ENCODE measurements at regions not wholly inside any gene's neighbourhood (a gene's known extent, or its start where the extent isn't known, plus 50 kb on each side); places are given as distances from the start of the nearest gene placed in this dataset.
"Not testable (repeated sequence)": the region's sequence is repeated elsewhere in the genome, so short reads cannot be mapped to it uniquely, and the experiment has no call there.

DNA sequence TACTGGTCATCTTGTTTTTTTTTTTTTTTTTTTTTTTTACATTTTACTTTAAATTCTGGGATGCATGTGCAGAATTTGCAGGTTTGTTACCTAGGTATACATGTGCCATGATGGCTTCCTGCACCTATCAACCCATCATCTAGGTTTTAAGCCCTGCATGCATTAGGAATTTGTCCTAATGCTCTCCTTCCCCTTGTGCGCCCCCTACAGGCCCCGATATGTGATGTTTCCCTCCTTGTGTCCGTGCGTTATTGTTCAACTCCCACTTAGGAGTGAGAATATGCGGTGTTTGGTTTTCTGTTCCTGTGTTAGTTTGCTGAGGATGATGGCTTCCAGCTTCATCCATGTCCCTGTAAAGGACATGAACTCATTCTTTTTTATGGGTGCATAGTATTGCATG lies 249.6 kb upstream of the SLC16A7 start:
- H3K9me3 ChIP-seq (ENCODE audit: low read length); H3K36me3 ChIP-seq (ENCODE audit: insufficient read depth, low read length); H3K9me2 ChIP-seq (ENCODE audit: low read depth, low read length); H3K4me3 ChIP-seq (ENCODE audit: low read depth, low read length, poor library complexity, severe bottlenecking); H3F3A ChIP-seq (ENCODE audit: insufficient read depth, low read length); H3K27me3 ChIP-seq (ENCODE audit: insufficient read depth, low read length); H3K9ac ChIP-seq (ENCODE audit: low read length); H3K4me1 ChIP-seq (ENCODE audit: insufficient read depth, low read length, severe bottlenecking); H3K79me2 ChIP-seq (ENCODE audit: insufficient read depth, low read length); H3K27ac ChIP-seq (ENCODE audit: low read depth, low read length, poor library complexity, severe bottlenecking); H2AFZ ChIP-seq (ENCODE audit: low read length); H4K20me1 ChIP-seq (ENCODE audit: insufficient read depth, low read length); H3K4me2 ChIP-seq (ENCODE audit: low read length): not testable (repeated sequence)
- peak; percentile 59 for TF ChIP-seq CTCF (IDR thresholded peaks at IDR 0.05; ENCODE audit: low read length)

DNA sequence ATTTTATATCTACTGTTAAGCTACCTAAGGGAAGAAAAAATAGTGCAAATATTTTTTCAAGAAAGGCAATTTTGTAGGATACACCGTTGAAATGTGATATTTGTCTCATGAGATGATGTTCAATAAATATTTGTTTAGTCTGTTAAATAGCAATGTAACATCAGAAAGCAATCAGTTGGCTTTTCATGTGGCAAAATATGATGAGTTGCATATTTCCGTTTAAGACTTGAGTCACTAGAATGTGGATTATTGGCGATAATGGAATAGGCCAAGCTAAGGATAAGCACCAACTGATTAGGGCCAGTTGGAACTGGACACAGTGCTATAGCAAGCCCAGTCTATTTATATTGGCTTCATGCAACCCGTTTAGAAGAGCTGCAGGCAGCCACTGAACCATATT lies 250.4 kb upstream of the SLC16A7 start:
- Histone ChIP-seq H2AFZ (ENCODE audit: low read length) (no peak overlapping the region), H3K9me2 (ENCODE audit: low read depth, low read length) (0 out of 2 replicates have a peak, but pooled peaks cover 4% of the 10 kb centered on the region), H3K27me3 (ENCODE audit: insufficient read depth, low read length) (no peaks in the 10 kb centered on the region), H3K9ac (ENCODE audit: low read length) (no peak overlapping the region), H3K27ac (ENCODE audit: low read depth, low read length, poor library complexity, severe bottlenecking) (no peak overlapping the region), H3K4me3 (ENCODE audit: low read depth, low read length, poor library complexity, severe bottlenecking) (no peak overlapping the region), H4K20me1 (ENCODE audit: insufficient read depth, low read length) (no peaks in the 10 kb centered on the region), H3K4me2 (ENCODE audit: low read length) (no peak overlapping the region), H3K4me1 (ENCODE audit: insufficient read depth, low read length, severe bottlenecking) (no peaks in the 10 kb centered on the region), H3F3A (ENCODE audit: insufficient read depth, low read length) (no peaks in the 10 kb centered on the region), H3K36me3 (ENCODE audit: insufficient read depth, low read length) (no peaks in the 10 kb centered on the region), H3K79me2 (ENCODE audit: insufficient read depth, low read length) (no peaks in the 10 kb centered on the region), H3K9me3 (ENCODE audit: low read length) (no peaks in the 10 kb centered on the region)
- TF ChIP-seq EZH2 (IDR thresholded peaks at IDR 0.05; ENCODE audit: borderline replicate concordance, low read length) = no peak
- no peak for TF ChIP-seq CTCF (IDR thresholded peaks at IDR 0.05; ENCODE audit: low read length)

- Histone ChIP-seq H3F3A (ENCODE audit: insufficient read depth, low read length) (no peaks in the 10 kb centered on the region), H3K4me1 (ENCODE audit: insufficient read depth, low read length, severe bottlenecking) (no peaks in the 10 kb centered on the region), H3K9me2 (ENCODE audit: low read depth, low read length) (0 out of 2 replicates have a peak, but pooled peaks cover 4% of the 10 kb centered on the region), H3K4me2 (ENCODE audit: low read length) (no peak overlapping the region), H3K27me3 (ENCODE audit: insufficient read depth, low read length) (no peaks in the 10 kb centered on the region), H3K36me3 (ENCODE audit: insufficient read depth, low read length) (no peaks in the 10 kb centered on the region), H2AFZ (ENCODE audit: low read length) (no peak overlapping the region), H3K9me3 (ENCODE audit: low read length) (no peaks in the 10 kb centered on the region), H3K9ac (ENCODE audit: low read length) (no peak overlapping the region), H4K20me1 (ENCODE audit: insufficient read depth, low read length) (no peaks in the 10 kb centered on the region), H3K79me2 (ENCODE audit: insufficient read depth, low read length) (no peaks in the 10 kb centered on the region), H3K4me3 (ENCODE audit: low read depth, low read length, poor library complexity, severe bottlenecking) (no peak overlapping the region), H3K27ac (ENCODE audit: low read depth, low read length, poor library complexity, severe bottlenecking) (no peak overlapping the region)
- TF ChIP-seq EZH2 (IDR thresholded peaks at IDR 0.05; ENCODE audit: borderline replicate concordance, low read length) (no peak), CTCF (IDR thresholded peaks at IDR 0.05; ENCODE audit: low read length) (no peak)
Measured at GRCh38 chr12:59344224-59344623, 251.6 kb upstream of the SLC16A7 start.

All from OCI-LY1 (cell line).